ENCODE measurements at regions not wholly inside any gene's neighbourhood (a gene's known extent, or its start where the extent isn't known, plus 50 kb on each side); places are given as distances from the start of the nearest gene placed in this dataset.
A peak's percentile ranks its signal among the peaks of the same experiment; 100 is the strongest.

- H3K9me3 Mint-ChIP-seq: no peaks in the 10 kb centered on the region
These were observed 215.1 kb upstream of the PITX2 start for GRCh38 chr4:110837896-110838450.

GRCh38 chr4:110840221-110840654 is 217.4 kb upstream of the PITX2 start:
- H3K27ac Mint-ChIP-seq: no peak overlapping the region
- ATAC-seq (replicated peaks) (no peak), DNase-seq (no peak)
- no peak overlapping the region for H3K4me3 Mint-ChIP-seq
- no peaks in the 10 kb centered on the region for H3K27me3 Mint-ChIP-seq
- no peaks in the 10 kb centered on the region for H3K4me1 Mint-ChIP-seq
- no peaks in the 10 kb centered on the region for H3K9me3 Mint-ChIP-seq
- no peaks in the 10 kb centered on the region for H3K36me3 Mint-ChIP-seq

More at GRCh38 chr4:110837896-110838450, 215.1 kb upstream of the PITX2 start:
- no peak for DNase-seq
- Mint-ChIP-seq H3K4me3 (no peak overlapping the region), H3K27ac (no peak overlapping the region), H3K4me1 (no peaks in the 10 kb centered on the region), H3K36me3 (no peaks in the 10 kb centered on the region), H3K27me3 (no peaks in the 10 kb centered on the region)
- ATAC-seq (replicated peaks): peak in 1 of 2 donors; percentile 16

DNA sequence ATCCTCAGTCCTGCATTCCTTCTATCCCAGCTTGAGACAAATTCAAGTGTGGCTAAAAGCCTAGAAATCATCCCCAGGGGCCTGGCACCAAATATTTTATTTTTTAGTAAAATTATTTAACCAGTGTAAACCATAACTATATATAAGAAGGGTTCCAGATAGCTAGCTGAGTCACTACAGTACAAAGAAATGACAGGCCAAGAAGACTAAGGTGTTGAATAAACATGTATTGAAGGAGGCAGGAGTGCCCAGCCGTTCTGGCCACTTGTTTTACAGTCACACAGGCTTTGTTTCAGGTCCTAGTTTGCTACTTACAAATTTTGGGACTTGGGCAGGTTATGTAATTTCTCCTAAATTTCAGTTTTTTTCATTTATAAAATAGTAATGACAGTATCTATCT is 225.9 kb upstream of the PITX2 start:
- H3K27me3 Mint-ChIP-seq: no peaks in the 10 kb centered on the region
- no peaks in the 10 kb centered on the region for H3K36me3 Mint-ChIP-seq
- H3K27ac Mint-ChIP-seq: no peak overlapping the region
- H3K4me1 Mint-ChIP-seq: no peaks in the 10 kb centered on the region
- no peak for DNase-seq
- H3K4me3 Mint-ChIP-seq: no peak overlapping the region
- no peak for ATAC-seq (replicated peaks)
- no peaks in the 10 kb centered on the region for H3K9me3 Mint-ChIP-seq

DNA sequence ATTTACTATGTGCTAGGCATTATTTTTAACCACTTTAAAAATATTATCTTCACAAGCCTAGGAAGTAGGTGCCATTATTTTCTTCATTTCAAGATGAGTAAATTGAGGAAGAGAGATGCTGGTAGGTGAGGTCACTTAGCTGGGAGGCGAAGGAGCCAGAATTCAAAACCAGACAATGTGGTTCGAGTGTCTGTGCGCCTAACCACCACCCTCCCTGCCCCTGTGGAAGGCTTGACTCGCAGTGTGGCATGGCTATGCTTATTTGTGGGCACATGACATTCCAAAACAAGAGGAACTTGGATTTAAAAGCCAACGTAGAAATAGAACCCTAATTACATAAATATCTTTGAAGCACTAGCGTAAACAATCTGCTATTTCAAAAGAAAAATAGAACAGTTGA is 226.6 kb upstream of the PITX2 start:
- Mint-ChIP-seq H3K9me3 (peaks cover 3 to 4% of the 10 kb centered on the region in 2 donors), H3K27me3 (no peaks in the 10 kb centered on the region), H3K27ac (no peak overlapping the region), H3K4me1 (no peaks in the 10 kb centered on the region), H3K4me3 (no peak overlapping the region), H3K36me3 (no peaks in the 10 kb centered on the region)
- no peak for DNase-seq
- ATAC-seq (replicated peaks): no peak

DNA sequence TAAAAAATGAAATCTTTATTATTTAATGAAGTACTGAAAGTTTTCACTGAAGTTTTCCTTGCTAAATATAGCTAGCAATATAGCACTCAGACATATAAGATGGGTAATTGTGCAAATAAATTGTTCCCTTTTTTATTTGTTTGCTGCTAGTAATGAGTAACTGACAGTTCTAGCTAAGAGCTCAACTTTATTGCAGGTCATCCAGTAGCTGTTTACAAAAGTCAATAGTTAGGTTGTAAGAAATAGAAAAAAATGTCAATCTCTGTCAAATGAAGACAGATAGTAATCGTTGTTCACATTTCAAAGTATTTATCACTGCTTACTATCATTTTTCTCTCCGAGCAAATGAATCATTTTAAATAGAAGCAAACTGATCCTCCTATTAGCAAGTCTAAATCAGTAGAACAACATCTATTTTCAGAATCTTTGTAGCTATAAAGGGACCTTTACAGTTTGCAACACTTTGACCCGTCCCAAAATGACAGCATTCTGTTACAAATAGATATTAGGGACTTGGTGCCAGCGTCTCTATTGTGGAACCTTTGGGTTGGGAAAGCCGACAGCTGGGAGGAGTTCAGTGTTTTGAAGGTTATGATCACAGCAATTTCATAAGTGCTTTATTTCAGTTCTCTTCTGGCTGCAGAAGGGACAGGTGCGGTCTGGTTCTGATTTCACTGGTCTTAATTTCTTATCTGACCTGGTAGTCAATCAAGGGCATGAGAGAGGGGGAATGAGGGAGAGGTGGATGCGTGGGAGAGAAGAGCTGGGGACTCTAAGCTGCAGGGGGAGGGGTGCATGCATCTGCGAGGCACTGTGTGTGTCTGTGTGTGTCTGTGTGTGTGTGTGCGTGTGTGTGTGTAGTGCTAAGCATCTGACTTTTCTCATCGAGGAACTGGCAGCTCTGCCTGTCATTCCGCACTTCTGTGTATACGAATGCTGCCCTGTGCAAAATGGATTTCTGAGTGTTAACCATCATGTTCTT is 227.9 kb upstream of the PITX2 start:
- H3K9me3 Mint-ChIP-seq: peaks cover 4 to 5% of the 10 kb centered on the region in 2 donors
- no peaks in the 10 kb centered on the region for H3K27me3 Mint-ChIP-seq
- ATAC-seq (replicated peaks) (no peak), DNase-seq (no peak)
- no peaks in the 10 kb centered on the region for H3K4me1 Mint-ChIP-seq
- H3K36me3 Mint-ChIP-seq: no peaks in the 10 kb centered on the region
- no peak overlapping the region for H3K27ac Mint-ChIP-seq
- no peak overlapping the region for H3K4me3 Mint-ChIP-seq

- Mint-ChIP-seq H3K4me3 (no peak overlapping the region), H3K36me3 (no peaks in the 10 kb centered on the region), H3K27me3 (no peaks in the 10 kb centered on the region), H3K9me3 (peaks cover 4 to 5% of the 10 kb centered on the region in 2 donors), H3K4me1 (no peaks in the 10 kb centered on the region), H3K27ac (no peak overlapping the region)
- ATAC-seq (replicated peaks) (no peak), DNase-seq (no peak)
These were observed 229.1 kb upstream of the PITX2 start for GRCh38 chr4:110851989-110852388.

- no peaks in the 10 kb centered on the region for H3K27me3 Mint-ChIP-seq
- H3K4me3 Mint-ChIP-seq: no peak overlapping the region
- no peak for DNase-seq
- no peaks in the 10 kb centered on the region for H3K36me3 Mint-ChIP-seq
- H3K27ac Mint-ChIP-seq: no peak overlapping the region
- H3K4me1 Mint-ChIP-seq: no peaks in the 10 kb centered on the region
- peaks cover 4 to 5% of the 10 kb centered on the region in 2 donors for H3K9me3 Mint-ChIP-seq
- no peak for ATAC-seq (replicated peaks)
These were observed 229.9 kb upstream of the PITX2 start for GRCh38 chr4:110852793-110853192.

DNA sequence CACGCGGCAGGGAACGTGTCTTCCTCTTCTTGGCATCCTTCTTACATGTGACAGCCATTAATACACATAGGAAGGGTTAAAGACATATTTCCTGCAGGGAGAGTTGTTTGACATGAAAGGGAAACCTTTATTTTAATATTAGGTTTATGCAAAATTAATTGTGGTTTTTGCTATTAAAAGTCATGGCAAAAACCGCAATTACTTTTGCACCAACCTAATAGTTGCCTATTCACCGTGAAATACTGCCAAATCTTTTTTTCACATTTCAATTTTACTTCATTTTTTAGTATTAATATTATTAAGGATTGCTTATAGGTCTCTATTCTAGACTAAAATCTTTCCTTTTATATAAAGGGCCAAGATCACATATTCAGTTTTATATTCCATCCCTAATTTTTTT is 230.4 kb upstream of the PITX2 start:
- H3K27ac Mint-ChIP-seq: no peak overlapping the region
- peaks cover 4 to 5% of the 10 kb centered on the region in 2 donors for H3K9me3 Mint-ChIP-seq
- H3K27me3 Mint-ChIP-seq: no peaks in the 10 kb centered on the region
- ATAC-seq (replicated peaks) (no peak), DNase-seq (no peak)
- H3K4me1 Mint-ChIP-seq: no peaks in the 10 kb centered on the region
- no peak overlapping the region for H3K4me3 Mint-ChIP-seq
- H3K36me3 Mint-ChIP-seq: no peaks in the 10 kb centered on the region

DNA sequence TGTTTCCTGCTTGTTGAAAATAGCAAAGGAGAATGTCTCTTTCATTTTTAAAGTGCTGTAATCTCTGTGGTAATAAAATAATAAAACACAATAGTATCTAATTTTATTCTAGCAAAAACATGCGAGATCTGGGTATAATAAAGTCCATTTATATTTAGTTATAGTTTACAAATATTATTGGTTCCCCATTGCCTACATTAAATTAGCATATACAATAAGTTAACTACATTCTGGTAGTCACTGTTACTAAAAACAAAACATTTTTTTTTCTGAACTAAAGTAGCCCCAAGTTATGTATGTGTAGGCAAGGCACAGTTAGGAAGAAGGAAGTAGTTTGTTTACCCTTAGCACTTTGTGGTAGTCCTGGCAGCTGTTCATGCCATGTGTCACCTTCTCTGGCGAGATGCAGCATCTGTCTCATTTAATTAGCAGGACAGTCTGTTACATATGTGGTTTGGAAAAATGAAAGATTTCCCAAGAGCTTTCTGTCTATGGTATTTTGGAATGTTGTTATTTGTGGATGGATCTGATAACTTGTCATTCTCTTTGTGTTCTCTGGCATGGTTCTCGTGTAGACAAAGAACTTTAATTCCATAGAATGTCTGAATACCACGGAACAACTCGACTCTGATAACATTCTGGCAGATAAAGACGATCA is 231.3 kb upstream of the PITX2 start:
- Mint-ChIP-seq H3K27me3 (no peaks in the 10 kb centered on the region), H3K4me3 (no peak overlapping the region), H3K9me3 (peaks cover 4 to 5% of the 10 kb centered on the region in 2 donors), H3K36me3 (no peaks in the 10 kb centered on the region), H3K27ac (no peak overlapping the region), H3K4me1 (no peaks in the 10 kb centered on the region)
- no peak for ATAC-seq (replicated peaks)
- DNase-seq: no peak

DNA sequence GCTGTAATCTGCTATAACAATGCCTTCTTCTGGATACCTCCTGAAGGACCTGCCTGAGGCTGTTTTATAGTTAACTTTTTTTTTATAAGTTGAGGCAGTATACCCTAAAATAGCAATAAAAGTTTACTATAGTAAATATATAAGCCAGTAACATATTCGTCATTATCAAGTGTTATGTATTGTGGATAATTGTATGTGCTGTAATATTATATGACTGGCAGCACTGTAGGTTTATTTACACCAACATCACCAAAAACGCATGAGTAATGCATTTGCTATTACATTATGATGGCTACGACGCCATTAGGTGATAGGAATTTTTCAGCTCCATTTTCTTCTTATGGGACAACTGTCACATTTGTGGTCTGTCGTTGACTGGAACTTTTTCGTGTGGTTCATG is 237.2 kb upstream of the PITX2 start:
- Mint-ChIP-seq H3K27ac (no peak overlapping the region), H3K4me3 (no peak overlapping the region), H3K36me3 (no peaks in the 10 kb centered on the region), H3K4me1 (no peaks in the 10 kb centered on the region), H3K9me3 (no peaks in the 10 kb centered on the region), H3K27me3 (no peaks in the 10 kb centered on the region)
- ATAC-seq (replicated peaks) (no peak), DNase-seq (no peak)

GRCh38 chr4:110860901-110861300 is 238.0 kb upstream of the PITX2 start:
- H3K27me3 Mint-ChIP-seq: no peaks in the 10 kb centered on the region
- no peak overlapping the region for H3K4me3 Mint-ChIP-seq
- H3K27ac Mint-ChIP-seq: no peak overlapping the region
- no peaks in the 10 kb centered on the region for H3K9me3 Mint-ChIP-seq
- DNase-seq (no peak), ATAC-seq (replicated peaks) (no peak)
- no peaks in the 10 kb centered on the region for H3K36me3 Mint-ChIP-seq
- H3K4me1 Mint-ChIP-seq: no peaks in the 10 kb centered on the region

DNA sequence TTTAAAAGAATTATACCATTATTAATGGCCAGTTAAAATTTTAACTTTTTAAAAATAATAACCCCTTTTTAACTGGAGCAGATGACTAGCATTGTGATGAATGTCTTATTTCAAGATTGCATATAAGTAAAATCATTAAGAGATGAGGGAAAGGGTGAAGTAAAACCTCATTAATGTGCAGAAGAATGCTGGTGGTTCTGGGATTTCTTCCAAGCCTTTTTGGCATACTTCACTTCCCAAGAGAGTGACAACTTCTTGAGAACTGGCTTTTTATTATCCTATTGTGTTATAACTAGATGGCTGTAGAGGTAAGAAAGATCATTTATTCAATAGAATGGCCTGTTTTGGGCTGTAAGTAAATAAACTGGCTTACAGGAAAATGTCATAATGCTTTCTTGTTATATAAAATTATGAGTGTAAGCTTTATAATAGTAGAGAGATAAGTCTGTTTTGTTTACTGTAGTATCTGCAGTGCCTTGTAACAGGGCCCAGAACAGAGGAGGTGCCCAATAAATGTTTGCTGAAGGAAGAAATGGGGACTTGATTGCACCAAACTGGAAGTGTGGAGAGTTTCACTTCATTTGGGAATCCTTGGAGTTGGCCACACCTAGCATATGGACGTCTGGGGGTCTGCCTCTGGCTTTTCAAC is 242.9 kb upstream of the PITX2 start:
- no peaks in the 10 kb centered on the region for H3K36me3 Mint-ChIP-seq
- H3K4me1 Mint-ChIP-seq: peaks cover 4 to 6% of the 10 kb centered on the region in 2 donors
- ATAC-seq (replicated peaks) (no peak), DNase-seq (no peak)
- no peaks in the 10 kb centered on the region for H3K27me3 Mint-ChIP-seq
- peaks cover 0 to 3% of the 10 kb centered on the region in 2 donors for H3K9me3 Mint-ChIP-seq
- no peak overlapping the region for H3K4me3 Mint-ChIP-seq
- H3K27ac Mint-ChIP-seq: no peak overlapping the region

GRCh38 chr4:110867251-110867960 is 244.5 kb upstream of the PITX2 start:
- no peak overlapping the region for H3K4me3 Mint-ChIP-seq
- no peaks in the 10 kb centered on the region for H3K36me3 Mint-ChIP-seq
- peaks cover 4 to 6% of the 10 kb centered on the region in 2 donors for H3K4me1 Mint-ChIP-seq
- H3K27ac Mint-ChIP-seq: peak overlapping the region; percentile 4
- peak in 1 of 2 donors; percentile 51 for ATAC-seq (replicated peaks)
- H3K9me3 Mint-ChIP-seq: peaks cover 0 to 3% of the 10 kb centered on the region in 2 donors
- no peaks in the 10 kb centered on the region for H3K27me3 Mint-ChIP-seq
- no peak for DNase-seq

Measured in stimulated activated naive B cell treated with anti-CD40 and anti-IgM and Interleukin-4, amounts not matched to agents 10 μg/mL and 1 μg/mL and 100 μg/mL, for 72 hours (primary cell).